Activated CD4-positive, alpha-beta memory T cell treated with anti-CD3 and anti-CD28 coated beads, Interleukin-2, amount 10 ng/mL, durations not matched to agents 7 days and 5 days (primary cell): ENCODE measurements at regions not wholly inside any gene's neighbourhood (a gene's known extent, or its start where the extent isn't known, plus 50 kb on each side); places are given as distances from the start of the nearest gene placed in this dataset.
"Not testable (repeated sequence)": the region's sequence is repeated elsewhere in the genome, so short reads cannot be mapped to it uniquely, and the experiment has no call there.

ENCODE experiments used
- CTCF ChIA-PET: fragments of 350-600 bp; sonication (Branson Sonifier 250); formaldehyde crosslinking; loops from one replicate; lab custom pipeline; 2021; ENCODE audit warnings: antibody characterized with exemption, inconsistent platforms; lab: Charles Lee
- POLR2A ChIA-PET: fragments of 350-600 bp; sonication (Branson Sonifier 250); formaldehyde crosslinking; loops from one replicate; lab custom pipeline; 2021; ENCODE audit warnings: antibody characterized with exemption; lab: Charles Lee
- DNase-seq: peaks from one replicate; pipeline ENCODE4 v3.0.0-alpha.2; 2020
- H3K27ac Mint-ChIP-seq: one replicate; pipeline ENCODE4 v1.8.0; 2021; ENCODE audit warnings: mild to moderate bottlenecking, mixed read lengths
- H3K27me3 Mint-ChIP-seq: one replicate; pipeline ENCODE4 v1.8.0; 2021; ENCODE audit warnings: mixed read lengths
- H3K36me3 Mint-ChIP-seq: one replicate; pipeline ENCODE4 v1.8.0; 2021; ENCODE audit warnings: low read depth, mixed read lengths
- H3K4me1 Mint-ChIP-seq: one replicate; pipeline ENCODE4 v1.8.0; 2021; ENCODE audit warnings: mixed read lengths
- H3K4me3 Mint-ChIP-seq: one replicate; pipeline ENCODE4 v1.8.0; 2021; ENCODE audit warnings: mild to moderate bottlenecking, mixed read lengths
- H3K9me3 Mint-ChIP-seq: one replicate; pipeline ENCODE4 v1.8.0; 2021; ENCODE audit warnings: mixed read lengths

- Mint-ChIP-seq H3K9me3 (peaks cover 2% of the 10 kb centered on the region), H3K4me1 (no peaks in the 10 kb centered on the region), H3K4me3 (no peak overlapping the region), H3K27me3 (no peaks in the 10 kb centered on the region), H3K36me3 (no peaks in the 10 kb centered on the region), H3K27ac (no peak overlapping the region)
- no peak for DNase-seq
- ChIA-PET CTCF (no interaction called here), POLR2A (no interaction called here)
Observed at GRCh38 chr2:51981783-51982182, 949.9 kb upstream of the NRXN1 start.

DNA sequence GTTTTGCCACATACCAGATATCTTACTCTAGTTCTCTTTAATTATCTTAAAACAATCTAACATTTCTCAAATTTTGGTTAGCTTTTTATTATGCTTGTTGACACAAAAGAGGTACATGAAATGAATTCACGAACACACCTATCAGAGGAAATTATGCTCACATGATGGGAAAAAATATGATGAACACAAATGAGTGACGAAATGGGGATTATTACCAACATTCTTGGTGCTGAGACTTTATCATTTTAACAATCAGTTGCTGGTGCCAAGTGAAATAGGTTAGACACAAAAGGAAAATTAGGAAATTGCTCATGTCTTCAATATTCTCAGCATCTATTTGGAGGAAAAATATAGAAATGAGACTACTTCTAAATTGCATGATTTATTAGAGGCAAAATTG lies 944.7 kb upstream of the NRXN1 start:
- peaks cover 2% of the 10 kb centered on the region for H3K9me3 Mint-ChIP-seq
- H3K27me3 Mint-ChIP-seq = no peaks in the 10 kb centered on the region
- no peaks in the 10 kb centered on the region for H3K4me1 Mint-ChIP-seq
- H3K36me3 Mint-ChIP-seq = no peaks in the 10 kb centered on the region
- DNase-seq = no peak
- no peak overlapping the region for H3K27ac Mint-ChIP-seq
- ChIA-PET CTCF (no interaction called here), POLR2A (no interaction called here)
- H3K4me3 Mint-ChIP-seq = no peak overlapping the region

GRCh38 chr2:51971136-51971535 lies 939.2 kb upstream of the NRXN1 start:
- Mint-ChIP-seq H3K27me3 (no peaks in the 10 kb centered on the region), H3K36me3 (no peaks in the 10 kb centered on the region), H3K4me3 (no peak overlapping the region), H3K4me1 (no peaks in the 10 kb centered on the region), H3K9me3 (peaks cover 6% of the 10 kb centered on the region), H3K27ac (no peak overlapping the region)
- ChIA-PET CTCF (no interaction called here), POLR2A (no interaction called here)
- DNase-seq = no peak

DNA sequence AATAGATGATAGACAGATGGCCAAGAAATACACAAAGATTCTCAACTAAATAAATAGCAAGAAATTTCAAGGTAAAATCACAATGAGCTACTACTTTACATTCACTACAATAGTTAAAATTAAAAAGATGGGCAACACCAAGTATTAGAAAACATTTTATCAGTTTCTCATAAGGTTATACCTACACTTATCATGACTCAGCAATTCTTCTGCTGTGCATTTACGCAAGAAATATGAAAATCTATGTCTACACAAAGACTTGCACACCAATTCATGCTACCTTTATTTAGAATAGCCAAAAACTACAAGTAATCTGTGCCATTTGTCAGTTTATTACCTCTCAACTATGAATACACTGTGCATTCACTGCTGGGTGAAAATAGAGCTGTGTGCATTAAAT lies 937.4 kb upstream of the NRXN1 start:
- Mint-ChIP-seq H3K36me3 (no peaks in the 10 kb centered on the region), H3K27ac (no peak overlapping the region), H3K4me3 (no peak overlapping the region), H3K9me3 (peaks cover 6% of the 10 kb centered on the region), H3K27me3 (no peaks in the 10 kb centered on the region), H3K4me1 (no peaks in the 10 kb centered on the region)
- POLR2A ChIA-PET = no interaction called here
- no peak for DNase-seq
- CTCF ChIA-PET = no interaction called here

- H3K4me3 Mint-ChIP-seq = no peak overlapping the region
- H3K9me3 Mint-ChIP-seq = peaks cover 6% of the 10 kb centered on the region
- no peaks in the 10 kb centered on the region for H3K27me3 Mint-ChIP-seq
- ChIA-PET POLR2A (interaction anchor here (0.6 kb wide), 1 partner anchor 1408 kb away, joined by 3 read pairs; no protein-coding TSS in a partner anchor), CTCF (no interaction called here)
- H3K27ac Mint-ChIP-seq = no peak overlapping the region
- DNase-seq = no peak
- H3K4me1 Mint-ChIP-seq = no peaks in the 10 kb centered on the region
- no peaks in the 10 kb centered on the region for H3K36me3 Mint-ChIP-seq
Observed at GRCh38 chr2:51960841-51961335, 929.0 kb upstream of the NRXN1 start.

DNA sequence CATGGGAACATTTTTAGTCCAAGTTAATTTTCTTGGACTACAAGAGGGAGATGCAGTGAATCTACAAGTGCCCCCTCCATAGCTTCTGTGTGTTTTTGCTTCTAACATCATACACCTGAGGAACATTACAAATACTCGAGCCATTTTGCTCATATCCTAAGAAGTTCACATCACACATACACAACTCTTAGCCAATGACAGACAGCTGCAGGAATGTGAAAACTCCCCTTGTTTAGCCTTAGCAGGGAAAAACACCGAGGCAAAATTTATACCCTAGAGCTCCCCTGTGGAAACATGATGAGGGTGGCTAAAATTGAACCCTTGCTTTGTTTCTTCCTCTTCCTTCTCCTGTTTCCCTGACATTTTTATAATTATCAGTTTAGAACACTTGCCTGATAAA lies 928.3 kb upstream of the NRXN1 start:
- H3K27ac Mint-ChIP-seq = no peak overlapping the region
- H3K4me3 Mint-ChIP-seq = no peak overlapping the region
- ChIA-PET CTCF (no interaction called here), POLR2A (no interaction called here)
- no peak for DNase-seq
- H3K4me1 Mint-ChIP-seq = no peaks in the 10 kb centered on the region
- H3K9me3 Mint-ChIP-seq = peaks cover 6% of the 10 kb centered on the region
- no peaks in the 10 kb centered on the region for H3K27me3 Mint-ChIP-seq
- H3K36me3 Mint-ChIP-seq = no peaks in the 10 kb centered on the region

DNA sequence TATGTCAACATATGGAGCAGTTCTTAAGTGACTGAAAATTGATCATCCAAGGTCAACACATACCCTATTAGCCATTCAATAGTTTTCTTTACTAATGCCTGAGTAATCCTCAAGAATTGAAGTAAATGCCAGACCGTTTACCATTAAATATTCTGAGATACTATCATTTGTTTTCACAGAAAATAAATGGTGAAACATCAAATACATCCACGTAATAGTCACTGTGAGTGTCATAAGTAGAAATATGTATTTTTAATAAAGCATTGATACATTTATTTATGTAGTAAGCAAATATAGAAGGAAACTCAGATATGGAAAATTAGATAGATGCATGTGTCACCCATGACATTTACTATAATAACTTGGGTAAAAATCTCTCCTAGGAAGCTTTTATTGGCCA lies 927.8 kb upstream of the NRXN1 start:
- ChIA-PET CTCF (no interaction called here), POLR2A (no interaction called here)
- Mint-ChIP-seq H3K9me3 (peaks cover 8% of the 10 kb centered on the region), H3K36me3 (no peaks in the 10 kb centered on the region), H3K4me3 (no peak overlapping the region), H3K27ac (no peak overlapping the region), H3K4me1 (no peaks in the 10 kb centered on the region), H3K27me3 (no peaks in the 10 kb centered on the region)
- DNase-seq = no peak

GRCh38 chr2:51953931-51954330 lies 922.0 kb upstream of the NRXN1 start:
- no peaks in the 10 kb centered on the region for H3K36me3 Mint-ChIP-seq
- H3K27ac Mint-ChIP-seq = no peak overlapping the region
- no peaks in the 10 kb centered on the region for H3K27me3 Mint-ChIP-seq
- no peaks in the 10 kb centered on the region for H3K4me1 Mint-ChIP-seq
- ChIA-PET POLR2A (no interaction called here), CTCF (no interaction called here)
- DNase-seq = no peak
- peaks cover 24% of the 10 kb centered on the region for H3K9me3 Mint-ChIP-seq
- no peak overlapping the region for H3K4me3 Mint-ChIP-seq

DNA sequence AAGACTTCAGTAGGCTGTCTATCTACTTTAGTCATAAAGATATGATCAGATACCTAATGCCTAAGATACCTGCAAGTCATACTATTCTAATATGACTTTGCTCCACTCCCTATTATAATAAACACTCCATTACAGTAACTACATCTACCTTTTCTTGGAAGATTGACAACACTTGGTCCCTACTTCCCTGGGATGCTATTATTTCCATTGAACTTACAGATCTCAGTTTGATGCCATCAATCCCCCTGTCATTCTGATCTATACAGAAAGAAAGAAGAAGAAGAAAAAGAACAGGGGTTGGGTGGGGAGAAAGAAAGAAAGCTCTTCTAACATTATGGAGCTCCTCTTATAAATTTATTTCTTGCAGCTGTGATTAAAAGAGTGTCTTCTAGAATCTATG lies 889.1 kb upstream of the NRXN1 start:
- Mint-ChIP-seq H3K27me3 (no peaks in the 10 kb centered on the region), H3K27ac (no peak overlapping the region), H3K4me1 (no peaks in the 10 kb centered on the region), H3K9me3 (peaks cover 14% of the 10 kb centered on the region), H3K36me3 (no peaks in the 10 kb centered on the region), H3K4me3 (no peak overlapping the region)
- DNase-seq = no peak
- POLR2A ChIA-PET = no interaction called here
- CTCF ChIA-PET = no interaction called here

DNA sequence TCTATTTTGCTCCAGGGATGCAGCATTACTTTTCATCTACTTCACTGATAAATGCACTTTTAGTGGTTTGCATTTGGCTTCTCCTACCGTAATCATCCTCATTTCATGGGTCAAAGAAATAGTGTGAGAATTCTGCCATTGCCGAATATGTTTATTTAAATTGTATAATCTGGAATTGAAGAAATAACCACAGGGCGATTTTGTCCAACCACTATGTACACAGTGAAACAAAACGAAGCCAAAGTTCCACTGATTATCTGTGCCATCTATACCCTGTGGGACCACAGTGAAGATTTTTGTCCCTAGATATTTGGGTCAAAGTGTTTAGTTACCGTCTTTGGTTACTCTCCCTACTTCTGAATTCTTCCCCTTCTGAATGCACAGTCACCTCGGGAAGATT lies 888.6 kb upstream of the NRXN1 start:
- DNase-seq = no peak
- Mint-ChIP-seq H3K27me3 (no peaks in the 10 kb centered on the region), H3K9me3 (peaks cover 14% of the 10 kb centered on the region), H3K4me1 (no peaks in the 10 kb centered on the region), H3K27ac (no peak overlapping the region), H3K36me3 (no peaks in the 10 kb centered on the region), H3K4me3 (no peak overlapping the region)
- CTCF ChIA-PET = no interaction called here
- POLR2A ChIA-PET = no interaction called here

DNA sequence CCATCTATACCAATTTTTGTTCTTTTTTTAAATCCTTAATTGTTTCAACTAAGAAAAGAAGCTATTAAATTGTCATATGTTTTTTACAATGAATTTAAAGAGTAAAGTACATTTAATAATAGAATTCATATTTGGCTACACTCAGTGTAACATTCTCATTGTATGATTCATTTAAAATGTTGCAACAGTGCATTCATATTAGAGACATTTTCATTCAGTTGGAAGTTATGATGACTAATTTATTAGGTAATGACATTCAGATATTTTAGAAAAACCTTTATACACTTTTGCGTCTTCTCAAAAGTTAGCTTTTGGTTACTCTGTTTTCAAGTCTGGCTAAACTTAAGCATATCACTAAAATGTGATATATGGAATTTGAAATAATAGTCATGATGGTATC lies 887.5 kb upstream of the NRXN1 start:
- Mint-ChIP-seq H3K27me3 (no peaks in the 10 kb centered on the region), H3K4me3 (no peak overlapping the region), H3K27ac (no peak overlapping the region), H3K36me3 (no peaks in the 10 kb centered on the region), H3K4me1 (no peaks in the 10 kb centered on the region), H3K9me3 (peaks cover 13% of the 10 kb centered on the region)
- POLR2A ChIA-PET = no interaction called here
- CTCF ChIA-PET = no interaction called here
- DNase-seq = no peak

DNA sequence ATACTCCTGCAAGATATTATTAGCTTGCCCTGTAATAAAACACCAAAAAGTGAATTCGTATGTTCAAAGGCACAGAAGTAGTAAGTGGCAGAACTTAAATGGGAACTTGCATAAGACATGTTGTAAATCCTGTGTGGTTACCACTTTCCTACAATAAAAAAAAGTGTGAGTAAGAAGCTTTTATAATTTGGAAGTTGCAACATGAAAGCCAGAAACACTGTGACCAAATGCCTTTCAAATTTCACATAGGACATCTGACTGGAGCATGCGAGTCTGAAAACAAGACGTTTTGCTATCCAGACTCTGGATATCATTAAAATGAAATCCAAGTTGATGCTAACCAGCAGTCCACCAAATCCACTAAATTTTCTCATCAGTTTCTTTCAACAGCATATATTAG lies 886.2 kb upstream of the NRXN1 start:
- no peak for DNase-seq
- Mint-ChIP-seq H3K36me3 (no peaks in the 10 kb centered on the region), H3K9me3 (peaks cover 17% of the 10 kb centered on the region), H3K4me1 (no peaks in the 10 kb centered on the region), H3K27ac (no peak overlapping the region), H3K27me3 (no peaks in the 10 kb centered on the region), H3K4me3 (no peak overlapping the region)
- CTCF ChIA-PET = no interaction called here
- POLR2A ChIA-PET = no interaction called here

DNA sequence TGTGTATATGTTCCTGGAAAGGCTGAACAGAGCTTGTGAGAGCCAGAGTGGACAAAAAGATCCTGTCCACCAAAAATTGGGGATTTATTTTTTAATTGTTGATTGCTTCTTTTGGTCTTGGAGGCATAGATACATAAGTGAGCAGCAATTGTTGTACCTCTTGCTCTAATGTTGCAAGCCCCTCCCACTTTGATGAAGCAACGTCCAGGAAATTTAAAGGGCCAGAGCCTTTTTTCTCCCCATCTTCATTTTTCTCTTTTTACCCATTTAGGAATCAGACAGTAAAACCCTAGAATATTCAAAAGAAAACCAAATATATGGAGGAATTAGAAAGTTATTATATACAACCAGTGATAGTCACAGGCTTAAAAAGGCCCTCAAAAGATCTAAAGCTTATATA lies 871.8 kb upstream of the NRXN1 start:
- DNase-seq = no peak
- H3K4me3 Mint-ChIP-seq = no peak overlapping the region
- no peaks in the 10 kb centered on the region for H3K9me3 Mint-ChIP-seq
- ChIA-PET POLR2A (no interaction called here), CTCF (no interaction called here)
- no peaks in the 10 kb centered on the region for H3K4me1 Mint-ChIP-seq
- no peaks in the 10 kb centered on the region for H3K36me3 Mint-ChIP-seq
- H3K27me3 Mint-ChIP-seq = no peaks in the 10 kb centered on the region
- no peak overlapping the region for H3K27ac Mint-ChIP-seq

DNA sequence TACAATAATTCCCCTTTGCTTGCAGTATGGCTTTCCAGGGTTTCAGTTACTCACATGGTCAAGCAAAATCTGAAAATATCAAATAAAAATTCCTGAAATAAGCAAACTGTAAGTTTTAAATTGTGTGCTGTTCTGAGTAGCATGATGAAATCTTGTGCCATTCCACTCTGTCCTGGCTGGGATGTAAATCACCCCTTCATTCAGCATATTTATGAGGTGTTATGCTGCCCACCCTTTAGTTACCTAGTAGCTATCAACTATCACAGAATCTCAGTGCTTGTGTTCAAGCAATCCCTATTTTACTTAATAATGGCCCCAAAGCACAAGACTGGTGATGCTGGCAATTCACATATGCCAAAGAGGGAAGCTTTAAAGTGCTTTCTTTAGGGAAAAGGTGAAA lies 867.7 kb upstream of the NRXN1 start:
- ChIA-PET POLR2A (no interaction called here), CTCF (no interaction called here)
- H3K9me3 Mint-ChIP-seq = peaks cover 2% of the 10 kb centered on the region
- H3K4me3 Mint-ChIP-seq = no peak overlapping the region
- DNase-seq = no peak
- H3K4me1 Mint-ChIP-seq = no peaks in the 10 kb centered on the region
- H3K27me3 Mint-ChIP-seq = no peaks in the 10 kb centered on the region
- no peak overlapping the region for H3K27ac Mint-ChIP-seq
- H3K36me3 Mint-ChIP-seq = no peaks in the 10 kb centered on the region

- H3K36me3 Mint-ChIP-seq, H3K27ac Mint-ChIP-seq, DNase-seq, CTCF ChIA-PET, H3K4me1 Mint-ChIP-seq, POLR2A ChIA-PET, H3K27me3 Mint-ChIP-seq, H3K4me3 Mint-ChIP-seq: not testable (repeated sequence)
- H3K9me3 Mint-ChIP-seq = peaks cover 16% of the 10 kb centered on the region
Observed at GRCh38 chr2:51894584-51894983, 862.7 kb upstream of the NRXN1 start.
